Suppressor macrophage treated with lipopolysaccharide for 4 hours (primary cell): ENCODE measurements at regions not wholly inside any gene's neighbourhood (a gene's known extent, or its start where the extent isn't known, plus 50 kb on each side); places are given as distances from the start of the nearest gene placed in this dataset.

ENCODE experiments used
- DNase-seq: peaks from one replicate; pipeline ENCODE4 v3.0.0-alpha.2; 2020

DNA sequence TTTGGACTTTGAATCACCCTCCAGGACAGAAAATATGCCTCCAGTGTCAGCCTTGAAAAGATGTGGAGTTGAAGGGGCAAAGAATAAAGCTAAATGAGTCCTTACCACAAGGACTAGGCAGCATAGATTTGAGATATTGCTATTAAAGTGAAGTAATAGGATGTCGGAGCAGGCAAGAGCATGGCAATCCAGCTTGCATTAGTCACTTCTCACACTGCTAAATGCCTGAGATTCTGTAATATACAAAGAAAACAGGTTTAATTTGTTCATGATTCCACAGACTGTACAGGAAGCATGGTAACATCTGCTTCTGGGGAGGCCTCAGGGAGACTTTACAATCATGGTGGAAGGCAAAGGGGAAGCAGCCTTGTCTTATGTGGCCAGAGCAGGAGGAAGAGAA lies 109.8 kb upstream of the PCDH7 start:
- no peak for DNase-seq

DNA sequence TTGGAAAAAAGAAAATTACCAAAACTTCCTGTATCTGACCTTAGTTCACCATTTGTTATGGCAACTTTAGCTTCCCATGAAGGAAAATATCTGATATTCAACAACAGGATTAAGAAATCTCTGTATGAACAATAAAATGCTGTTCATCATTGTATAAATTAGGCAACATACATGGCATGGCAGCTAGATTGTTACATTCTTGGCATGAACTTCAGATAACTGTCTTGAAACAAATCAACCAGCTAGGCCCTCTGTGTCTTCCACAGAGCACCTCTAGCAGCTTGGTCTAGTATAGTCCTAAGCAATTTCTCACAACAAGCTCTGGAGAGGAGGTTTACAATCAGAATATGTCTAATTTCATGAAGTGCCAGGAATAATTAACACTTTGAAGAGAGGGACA lies 105.4 kb upstream of the PCDH7 start:
- DNase-seq: no peak

DNA sequence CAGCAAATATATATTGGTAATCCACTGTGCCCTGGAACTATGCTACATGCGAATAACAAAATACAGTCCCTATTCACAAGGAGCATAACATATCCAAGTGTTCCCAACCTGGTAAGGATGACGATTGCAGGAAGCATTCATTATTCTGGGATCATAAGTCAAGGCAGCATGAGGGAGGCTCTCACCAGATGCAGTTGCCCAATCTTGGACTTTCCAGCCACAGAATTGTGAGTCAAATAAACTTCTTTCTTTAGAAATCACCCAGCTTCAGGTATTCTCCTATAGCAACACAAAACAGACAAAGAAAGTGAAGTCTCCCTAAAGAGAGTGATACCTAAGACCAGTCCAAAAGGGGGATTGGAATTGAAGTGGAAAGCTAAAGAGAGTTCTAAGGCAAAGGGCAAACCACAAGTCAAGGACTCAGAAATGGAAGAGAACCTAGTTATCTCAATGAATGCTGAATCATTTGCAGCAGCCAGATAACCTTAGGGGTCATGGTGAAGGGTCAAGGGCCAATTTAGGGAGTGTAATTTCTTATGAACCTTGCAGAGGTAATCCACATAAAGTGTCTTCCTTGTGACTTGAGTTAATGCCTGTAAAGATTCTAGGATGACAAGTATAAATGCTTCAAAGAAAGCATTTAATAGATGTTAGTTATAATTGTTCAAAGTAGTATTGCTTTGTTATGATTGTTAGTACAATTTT lies 103.1 kb upstream of the PCDH7 start:
- DNase-seq: no peak

DNA sequence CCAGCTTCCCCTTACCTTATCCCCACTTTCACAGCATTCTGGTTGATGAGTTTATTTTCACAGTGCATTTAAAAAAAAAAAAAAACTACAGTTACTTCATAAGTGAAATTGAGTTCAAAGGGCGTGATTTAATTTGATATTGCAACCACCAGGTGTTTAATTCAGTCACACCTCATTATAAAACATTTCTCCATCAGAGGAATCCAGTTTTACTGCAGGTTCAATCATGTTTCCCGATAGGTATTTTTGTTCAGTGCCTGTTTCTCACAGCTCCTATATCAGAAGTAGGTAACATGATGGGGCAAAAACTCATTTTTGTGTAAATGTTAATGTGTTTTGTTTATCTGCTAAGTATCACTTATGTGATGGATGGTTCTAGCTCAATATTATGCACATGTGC lies 102.3 kb upstream of the PCDH7 start:
- no peak for DNase-seq

DNA sequence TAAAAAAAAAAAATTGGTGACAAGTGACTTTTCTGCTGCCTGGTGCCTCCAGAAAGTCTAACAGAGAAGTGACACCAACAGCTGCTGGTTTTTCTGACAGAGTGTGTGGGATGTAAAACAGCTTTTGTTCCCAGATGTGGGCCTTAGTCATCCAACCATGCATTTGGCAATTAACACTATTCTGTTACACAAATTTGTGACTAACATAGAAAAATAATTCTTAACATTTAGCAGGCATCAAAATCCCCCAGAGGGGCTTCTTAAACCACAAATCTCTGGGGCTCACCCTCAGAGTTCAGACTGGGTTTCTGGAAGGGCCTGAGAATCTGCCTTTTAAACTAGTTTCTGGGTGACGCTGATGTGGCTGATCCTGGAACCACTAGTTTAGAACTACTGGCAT lies 100.5 kb upstream of the PCDH7 start:
- DNase-seq: no peak

DNA sequence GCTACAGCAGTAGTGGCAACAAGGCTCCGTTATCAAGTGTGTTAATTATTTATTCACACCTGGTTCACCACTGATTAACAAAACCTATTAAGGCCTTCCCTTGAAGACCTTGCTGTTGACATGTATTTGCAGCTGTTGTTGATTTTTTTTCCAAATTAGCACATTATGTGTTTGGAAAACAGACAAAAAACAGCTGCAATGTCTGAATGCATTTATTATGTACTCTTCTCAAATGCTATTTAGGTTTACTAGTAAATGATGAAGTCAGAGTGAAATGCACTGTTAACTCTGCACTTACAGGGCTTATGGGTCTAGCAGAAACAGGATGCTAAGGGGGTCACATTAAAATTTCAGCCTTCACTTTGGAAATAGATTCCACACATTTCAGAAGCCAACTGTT lies 99.5 kb upstream of the PCDH7 start:
- DNase-seq: no peak

DNA sequence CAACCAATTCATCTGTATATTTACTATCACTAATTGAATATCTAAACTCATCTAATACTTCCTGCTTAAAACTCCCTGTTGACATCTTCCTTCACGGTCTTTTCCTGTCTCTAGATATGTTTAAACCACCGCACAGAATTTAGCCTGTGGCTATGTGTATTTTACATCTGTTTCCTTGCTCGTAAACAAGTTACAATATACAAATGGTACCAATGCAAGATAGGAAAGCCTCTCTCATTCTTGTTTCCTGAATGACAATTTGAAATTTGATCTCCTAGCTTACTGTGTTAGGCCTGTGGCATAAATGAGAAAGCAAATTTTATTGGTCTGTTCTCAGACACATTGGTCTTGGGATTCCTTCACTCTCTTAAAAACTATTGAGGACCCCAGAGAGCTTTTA lies 89.7 kb upstream of the PCDH7 start:
- no peak for DNase-seq

DNA sequence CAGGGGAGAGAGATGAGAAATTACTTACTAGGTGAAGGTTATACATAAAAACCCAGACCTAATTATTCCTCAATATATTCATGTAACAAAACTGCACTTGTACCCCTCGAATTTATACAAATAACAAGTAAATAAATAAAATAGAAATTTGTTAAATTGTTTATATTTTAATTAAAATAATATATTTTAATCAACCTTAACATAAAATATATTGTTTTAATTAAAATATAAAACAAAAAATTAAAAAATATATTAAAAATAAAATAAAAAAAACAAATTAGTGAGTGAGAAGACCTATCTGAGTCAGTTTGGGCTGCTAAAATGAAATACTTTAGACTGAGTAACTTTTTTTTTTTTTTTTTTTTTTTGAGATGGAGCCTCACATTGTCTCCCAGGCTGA lies 87.4 kb upstream of the PCDH7 start:
- DNase-seq: no peak

DNA sequence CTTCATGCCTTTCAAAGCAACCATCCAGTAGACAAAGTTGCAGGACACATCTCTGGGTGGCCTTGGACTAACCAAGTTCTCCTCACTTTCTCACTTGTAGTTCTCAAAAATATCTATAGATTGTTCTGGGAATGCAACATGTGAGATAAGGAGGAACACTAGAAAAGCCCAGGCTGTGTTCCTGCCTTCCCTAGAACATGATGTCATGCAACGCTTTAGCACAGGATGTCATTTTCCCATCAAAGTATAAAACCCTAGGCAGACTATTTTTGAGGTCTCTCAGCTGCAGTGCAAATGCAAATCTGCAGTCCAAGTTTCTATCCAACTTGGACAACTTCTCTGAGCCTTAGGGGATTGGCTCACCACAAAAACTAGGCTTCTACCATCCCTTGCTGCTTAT lies 78.8 kb upstream of the PCDH7 start:
- no peak for DNase-seq

DNA sequence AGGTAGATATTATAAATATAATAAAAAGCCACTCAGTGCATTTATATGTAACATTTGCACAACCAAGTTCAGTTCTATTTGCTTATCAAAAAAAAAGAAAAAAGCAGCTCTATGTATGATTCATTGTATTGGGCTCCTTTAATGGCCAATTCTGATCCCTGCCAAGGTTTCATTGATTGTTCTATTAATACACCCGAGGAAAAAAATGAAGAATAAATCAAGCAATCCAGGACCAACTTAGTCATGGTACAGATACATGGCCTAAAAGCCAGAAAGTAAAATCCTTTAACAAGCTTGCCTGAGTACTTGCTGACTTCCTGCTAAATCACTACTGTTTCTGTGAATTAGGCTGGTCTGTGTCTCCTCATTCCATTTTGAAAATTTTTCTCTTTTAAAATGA lies 77.6 kb upstream of the PCDH7 start:
- DNase-seq: no peak

DNA sequence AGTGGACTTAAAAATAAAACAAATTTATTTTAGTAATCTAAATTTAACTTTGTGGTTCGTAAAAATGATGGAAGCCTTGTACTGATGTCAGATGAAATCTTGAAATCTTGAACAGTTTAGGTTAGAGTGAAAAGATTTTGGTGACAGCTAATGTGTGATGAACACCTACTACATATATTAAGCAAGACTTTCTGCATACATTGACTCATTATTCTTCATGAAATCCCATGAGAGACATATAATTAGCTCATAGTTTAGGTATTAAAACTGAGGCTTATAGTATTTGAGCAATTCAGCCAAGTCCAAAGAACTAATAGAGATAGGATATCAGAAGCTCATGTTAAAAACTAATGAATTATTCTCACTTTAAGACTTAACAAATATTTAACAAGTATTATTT lies 66.9 kb upstream of the PCDH7 start:
- DNase-seq: no peak

DNA sequence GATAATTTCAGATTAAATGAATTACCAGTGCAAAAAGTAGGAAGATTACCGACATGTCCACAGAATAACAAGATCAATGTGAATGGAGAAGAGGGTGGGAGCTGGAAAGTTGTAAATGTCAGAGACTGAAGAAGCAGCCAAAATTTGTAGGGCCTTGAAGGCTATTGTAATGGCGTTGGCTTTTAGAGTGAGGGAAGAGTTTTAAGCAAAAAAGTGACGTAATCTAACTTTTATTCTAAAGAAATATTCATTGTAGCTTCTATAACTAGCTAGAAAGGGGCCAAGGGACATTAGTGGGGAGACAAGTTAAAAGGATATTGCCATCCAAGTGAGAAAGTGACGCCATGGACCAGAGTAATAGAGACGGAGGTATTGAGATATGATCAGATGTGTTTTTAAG lies 63.3 kb upstream of the PCDH7 start:
- DNase-seq: no peak

DNA sequence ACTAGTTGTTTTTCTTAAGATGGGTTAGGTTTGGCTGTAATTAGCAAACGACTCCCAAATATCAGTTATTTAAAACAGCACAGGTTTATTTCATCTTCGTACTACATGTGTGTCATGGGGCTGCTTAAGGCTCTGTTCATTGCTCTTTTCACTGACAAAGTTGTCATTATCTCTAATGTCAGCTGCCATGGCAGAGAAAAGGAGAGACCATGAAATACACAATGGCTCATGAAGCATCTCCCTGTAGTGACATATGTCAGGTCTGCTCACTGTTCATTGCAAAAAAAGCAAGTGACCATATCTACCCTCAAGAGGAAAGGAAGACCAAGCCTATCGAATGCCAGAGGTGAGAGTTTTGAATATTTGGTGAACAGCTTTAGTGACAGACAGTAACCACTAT lies 52.2 kb upstream of the PCDH7 start:
- no peak for DNase-seq

DNA sequence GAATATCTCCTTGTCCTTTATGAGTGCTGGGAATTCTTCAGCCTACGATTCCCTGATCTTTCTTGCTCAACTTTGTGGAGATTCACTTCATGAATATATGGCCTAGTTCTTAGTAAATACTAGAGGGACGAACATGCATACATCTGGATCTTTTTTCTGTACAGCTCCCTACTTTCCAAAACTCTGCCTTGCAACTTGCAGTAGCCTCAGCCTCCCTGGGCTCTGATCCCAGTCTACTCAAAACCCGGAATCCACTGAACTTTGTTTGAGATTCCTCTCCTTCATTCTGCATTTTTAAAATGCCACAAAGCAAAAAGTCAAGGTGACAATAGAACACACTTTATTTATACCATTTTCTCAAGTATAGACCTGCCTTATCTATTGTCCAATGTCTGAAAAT lies 50.0 kb upstream of the PCDH7 start:
- DNase-seq: no peak
